Activated naive CD4-positive, alpha-beta T cell treated with anti-CD3 and anti-CD28 coated beads for 36 hours (primary cell): ENCODE measurements at regions not wholly inside any gene's neighbourhood (a gene's known extent, or its start where the extent isn't known, plus 50 kb on each side); places are given as distances from the start of the nearest gene placed in this dataset.

ENCODE experiments used
- CTCF ChIA-PET: fragments of 350-600 bp; sonication (Branson Sonifier 250); formaldehyde crosslinking; loops from one replicate; lab custom pipeline; 2021; ENCODE audit warnings: antibody characterized with exemption; lab: Charles Lee
- DNase-seq: peaks from one replicate; pipeline ENCODE4 v3.0.0-alpha.2; 2020
- H3K27ac Mint-ChIP-seq: one replicate; pipeline ENCODE4 v1.8.0; 2021; ENCODE audit warnings: mild to moderate bottlenecking, mixed read lengths
- H3K27me3 Mint-ChIP-seq: one replicate; pipeline ENCODE4 v1.8.0; 2021; ENCODE audit warnings: low read depth, mixed read lengths
- H3K36me3 Mint-ChIP-seq: one replicate; pipeline ENCODE4 v1.8.0; 2021; ENCODE audit warnings: low read depth, mixed read lengths
- H3K4me1 Mint-ChIP-seq: one replicate; pipeline ENCODE4 v1.8.0; 2021; ENCODE audit warnings: low read depth, mixed read lengths
- H3K4me3 Mint-ChIP-seq: one replicate; pipeline ENCODE4 v1.8.0; 2021; ENCODE audit warnings: mild to moderate bottlenecking, moderate library complexity, mixed read lengths
- H3K9me3 Mint-ChIP-seq: one replicate; pipeline ENCODE4 v1.8.0; 2021; ENCODE audit warnings: mixed read lengths
- intact Hi-C: fragments of 100-400 bp; cut with micrococcal nuclease; formaldehyde crosslinking; loops from one replicate; pipeline ENCODE4 v1.15.1; 2023

- Mint-ChIP-seq H3K4me1 (no peaks in the 10 kb centered on the region), H3K27ac (no peak overlapping the region), H3K4me3 (no peak overlapping the region), H3K36me3 (no peaks in the 10 kb centered on the region), H3K9me3 (no peaks in the 10 kb centered on the region), H3K27me3 (peaks cover 2% of the 10 kb centered on the region)
- no peak for DNase-seq
- intact Hi-C loops, result no loop called here
- CTCF ChIA-PET, result no interaction called here
Observed at GRCh38 chr4:107120661-107121060, 84.5 kb upstream of the DKK2 start.

DNA sequence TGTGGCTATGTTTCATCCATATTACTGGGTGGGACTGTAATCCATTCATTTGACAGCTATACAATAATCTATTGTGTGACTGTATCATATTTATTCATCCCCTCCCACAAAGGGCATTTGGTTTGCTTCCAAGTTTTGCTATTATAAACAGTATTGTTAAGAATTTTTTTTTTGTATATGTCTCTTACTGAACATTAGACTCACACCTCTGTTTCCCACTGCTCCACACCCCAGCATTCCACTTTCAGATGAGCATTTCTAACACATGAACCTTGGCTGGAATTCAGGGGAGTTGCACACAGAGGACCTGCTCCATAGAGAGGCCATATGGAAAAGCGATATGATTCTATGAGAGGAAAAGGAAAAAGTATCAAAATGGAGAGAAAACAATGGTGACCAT, 81.6 kb upstream of the DKK2 start:
- intact Hi-C loops, result no loop called here
- CTCF ChIA-PET, result no interaction called here
- Mint-ChIP-seq H3K4me3 (no peak overlapping the region), H3K36me3 (no peaks in the 10 kb centered on the region), H3K4me1 (no peaks in the 10 kb centered on the region), H3K9me3 (no peaks in the 10 kb centered on the region), H3K27me3 (peaks cover 2% of the 10 kb centered on the region), H3K27ac (no peak overlapping the region)
- no peak for DNase-seq

GRCh38 chr4:107115185-107115847, 79.2 kb upstream of the DKK2 start:
- H3K9me3 Mint-ChIP-seq, result no peaks in the 10 kb centered on the region
- no peak overlapping the region for H3K27ac Mint-ChIP-seq
- no peaks in the 10 kb centered on the region for H3K4me1 Mint-ChIP-seq
- no peaks in the 10 kb centered on the region for H3K36me3 Mint-ChIP-seq
- CTCF ChIA-PET, result no interaction called here
- H3K4me3 Mint-ChIP-seq, result no peak overlapping the region
- no peak for DNase-seq
- intact Hi-C loops, result no loop called here
- peaks cover 2% of the 10 kb centered on the region for H3K27me3 Mint-ChIP-seq

- CTCF ChIA-PET, result no interaction called here
- H3K4me3 Mint-ChIP-seq, result no peak overlapping the region
- H3K27me3 Mint-ChIP-seq, result no peaks in the 10 kb centered on the region
- no peak for DNase-seq
- H3K4me1 Mint-ChIP-seq, result no peaks in the 10 kb centered on the region
- no peak overlapping the region for H3K27ac Mint-ChIP-seq
- no peaks in the 10 kb centered on the region for H3K36me3 Mint-ChIP-seq
- no peaks in the 10 kb centered on the region for H3K9me3 Mint-ChIP-seq
- intact Hi-C loops, result no loop called here
Observed at GRCh38 chr4:107114059-107114458, 77.9 kb upstream of the DKK2 start.

DNA sequence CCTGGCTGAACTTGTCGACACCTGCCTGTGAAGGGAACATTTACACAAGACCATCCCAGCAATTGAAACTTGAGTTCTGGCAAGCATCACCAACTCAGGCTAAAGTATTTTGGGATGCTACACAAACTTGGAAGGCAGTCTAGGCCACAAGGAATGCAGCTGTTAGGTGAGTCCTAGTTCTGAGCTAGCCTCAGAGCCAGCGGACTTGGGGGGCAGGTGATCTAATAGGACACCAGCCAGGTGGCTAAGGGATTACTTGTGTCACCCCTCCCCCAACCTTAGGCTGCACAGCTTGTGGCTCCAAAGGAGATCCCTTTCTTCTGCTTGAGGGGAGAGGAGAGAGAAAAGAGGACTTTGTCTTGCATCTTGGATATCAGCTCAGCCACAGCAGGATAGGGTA, 62.3 kb upstream of the DKK2 start:
- Mint-ChIP-seq H3K4me3 (no peak overlapping the region), H3K9me3 (no peaks in the 10 kb centered on the region), H3K4me1 (no peaks in the 10 kb centered on the region), H3K27ac (no peak overlapping the region), H3K36me3 (no peaks in the 10 kb centered on the region), H3K27me3 (peaks cover 4% of the 10 kb centered on the region)
- CTCF ChIA-PET, result no interaction called here
- intact Hi-C loops, result no loop called here
- no peak for DNase-seq

GRCh38 chr4:107094976-107095375, 58.9 kb upstream of the DKK2 start:
- intact Hi-C loops, result no loop called here
- CTCF ChIA-PET, result no interaction called here

DNA sequence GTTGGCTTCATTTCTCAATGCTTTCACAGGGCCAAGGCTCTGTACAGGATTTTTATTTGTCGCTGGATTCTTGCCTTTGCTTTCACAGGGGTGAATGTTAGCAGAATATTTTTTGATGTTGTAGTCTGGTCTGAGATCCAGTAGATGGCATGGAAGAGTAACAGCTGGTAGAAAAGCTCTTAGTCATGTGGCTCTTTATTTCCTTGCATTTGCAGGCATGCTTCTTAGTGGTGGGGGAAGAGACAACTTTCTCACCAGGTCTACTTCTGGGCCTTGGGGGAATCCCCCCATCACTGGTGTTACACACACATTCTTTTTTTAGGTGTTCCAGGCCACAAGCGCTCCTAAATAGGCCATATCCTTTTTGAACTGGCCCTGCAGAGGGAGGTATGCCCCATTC, 58.2 kb upstream of the DKK2 start:
- intact Hi-C loops, result no loop called here
- no peak for DNase-seq
- Mint-ChIP-seq H3K27ac (no peak overlapping the region), H3K36me3 (no peaks in the 10 kb centered on the region), H3K4me1 (no peaks in the 10 kb centered on the region), H3K9me3 (peaks cover 4% of the 10 kb centered on the region), H3K27me3 (peaks cover 3% of the 10 kb centered on the region), H3K4me3 (no peak overlapping the region)
- CTCF ChIA-PET, result no interaction called here

More at GRCh38 chr4:107094976-107095375, 58.9 kb upstream of the DKK2 start:
- Mint-ChIP-seq H3K27me3 (peaks cover 3% of the 10 kb centered on the region), H3K4me3 (no peak overlapping the region), H3K36me3 (no peaks in the 10 kb centered on the region), H3K4me1 (no peaks in the 10 kb centered on the region), H3K9me3 (peaks cover 2% of the 10 kb centered on the region), H3K27ac (no peak overlapping the region)
- DNase-seq, result no peak
